ENCODE measurements at regions not wholly inside any gene's neighbourhood (a gene's known extent, or its start where the extent isn't known, plus 50 kb on each side); places are given as distances from the start of the nearest gene placed in this dataset.

- Mint-ChIP-seq H3K27me3 (ENCODE audit: insufficient read depth, low read depth) (peaks cover 2% of the 10 kb centered on the region), H3K36me3 (no peaks in the 10 kb centered on the region), H3K9me3 (no peaks in the 10 kb centered on the region), H3K27ac (no peak overlapping the region), H3K4me3 (no peak overlapping the region), H3K4me1 (peaks cover 4% of the 10 kb centered on the region)
- Histone ChIP-seq H3K4me2 (no peak overlapping the region), H3K9me3 (ENCODE audit: low read depth) (no peaks in the 10 kb centered on the region), H3K27ac (no peak overlapping the region), H4K20me1 (ENCODE audit: low read depth) (no peaks in the 10 kb centered on the region), H3K79me2 (ENCODE audit: low read depth) (no peaks in the 10 kb centered on the region), H3K4me1 (no peaks in the 10 kb centered on the region), H3F3A (ENCODE audit: low read depth) (no peaks in the 10 kb centered on the region), H3K27me3 (no peaks in the 10 kb centered on the region), H2AFZ (replicated peaks) (no peak overlapping the region), H3K9ac (no peak overlapping the region), H3K4me3 (no peak overlapping the region), H3K36me3 (no peaks in the 10 kb centered on the region)
- DNase-seq (ENCODE audit: low spot score) = no peak
- no peak for TF ChIP-seq EZH2 (IDR thresholded peaks at IDR 0.05)
- TF ChIP-seq CTCF (IDR thresholded peaks at IDR 0.05) = no peak
- TF ChIP-seq EZH2phosphoT487 (IDR thresholded peaks at IDR 0.05) = no peak
Measured at GRCh38 chr3:30203301-30203700, 403.1 kb upstream of the TGFBR2 start.

GRCh38 chr3:30204126-30204525 lies 402.3 kb upstream of the TGFBR2 start:
- no peaks in the 10 kb centered on the region for H3K79me2 ChIP-seq (ENCODE audit: low read depth)
- no peak overlapping the region for H3K27ac ChIP-seq
- H3K4me1 ChIP-seq = no peaks in the 10 kb centered on the region
- no peaks in the 10 kb centered on the region for H3K9me3 ChIP-seq (ENCODE audit: low read depth)
- H3K27ac Mint-ChIP-seq = no peak overlapping the region
- no peak overlapping the region for H3K9ac ChIP-seq
- H2AFZ ChIP-seq (replicated peaks) = no peak overlapping the region
- H3K27me3 Mint-ChIP-seq (ENCODE audit: insufficient read depth, low read depth) = peaks cover 2% of the 10 kb centered on the region
- no peak for DNase-seq (ENCODE audit: low spot score)
- TF ChIP-seq EZH2phosphoT487 (IDR thresholded peaks at IDR 0.05) = no peak
- TF ChIP-seq CTCF (IDR thresholded peaks at IDR 0.05) = no peak
- no peak for TF ChIP-seq EZH2 (IDR thresholded peaks at IDR 0.05)
- no peaks in the 10 kb centered on the region for H3K9me3 Mint-ChIP-seq
- no peak overlapping the region for H3K4me3 Mint-ChIP-seq
- H3K4me2 ChIP-seq = no peak overlapping the region
- no peaks in the 10 kb centered on the region for H3K27me3 ChIP-seq
- H3F3A ChIP-seq (ENCODE audit: low read depth) = no peaks in the 10 kb centered on the region
- H4K20me1 ChIP-seq (ENCODE audit: low read depth) = no peaks in the 10 kb centered on the region
- peaks cover 4% of the 10 kb centered on the region for H3K4me1 Mint-ChIP-seq
- no peaks in the 10 kb centered on the region for H3K36me3 Mint-ChIP-seq
- H3K36me3 ChIP-seq = no peaks in the 10 kb centered on the region
- no peak overlapping the region for H3K4me3 ChIP-seq

GRCh38 chr3:30206051-30206450 lies 400.4 kb upstream of the TGFBR2 start:
- Histone ChIP-seq H3K27me3 (no peaks in the 10 kb centered on the region), H3K79me2 (ENCODE audit: low read depth) (no peaks in the 10 kb centered on the region), H3K27ac (no peak overlapping the region), H3F3A (ENCODE audit: low read depth) (no peaks in the 10 kb centered on the region), H3K9me3 (ENCODE audit: low read depth) (no peaks in the 10 kb centered on the region), H3K36me3 (no peaks in the 10 kb centered on the region), H3K4me2 (no peak overlapping the region), H2AFZ (replicated peaks) (no peak overlapping the region), H4K20me1 (ENCODE audit: low read depth) (no peaks in the 10 kb centered on the region), H3K4me3 (no peak overlapping the region), H3K9ac (no peak overlapping the region), H3K4me1 (no peaks in the 10 kb centered on the region)
- Mint-ChIP-seq H3K4me3 (no peak overlapping the region), H3K27me3 (ENCODE audit: insufficient read depth, low read depth) (peaks cover 2% of the 10 kb centered on the region), H3K36me3 (no peaks in the 10 kb centered on the region), H3K9me3 (no peaks in the 10 kb centered on the region), H3K4me1 (peaks cover 4% of the 10 kb centered on the region), H3K27ac (no peak overlapping the region)
- TF ChIP-seq EZH2 (IDR thresholded peaks at IDR 0.05) = no peak
- TF ChIP-seq EZH2phosphoT487 (IDR thresholded peaks at IDR 0.05) = no peak
- no peak for TF ChIP-seq CTCF (IDR thresholded peaks at IDR 0.05)
- no peak for DNase-seq (ENCODE audit: low spot score)

Data from neural progenitor cell (in vitro differentiated cells).